Stimulated activated CD8-positive, alpha-beta memory T cell treated with anti-CD3 and anti-CD28 coated beads, Interleukin-7, amount 100 ng/mL, for 1 hour (primary cell): ENCODE measurements at regions not wholly inside any gene's neighbourhood (a gene's known extent, or its start where the extent isn't known, plus 50 kb on each side); places are given as distances from the start of the nearest gene placed in this dataset.
"Not testable (repeated sequence)": the region's sequence is repeated elsewhere in the genome, so short reads cannot be mapped to it uniquely, and the experiment has no call there.

Experiments used
- DNase-seq, 2 donors: peaks; one replicate each; pipeline ENCODE4 v3.0.0-alpha.2; 2020; ENCODE audit warnings: low read depth in 2 of 2

- no peak for DNase-seq
Observed at GRCh38 chr6:103672169-103672568, 1187.5 kb downstream of the HACE1 start.

- DNase-seq: no peak
Observed at GRCh38 chr6:103629613-103630012, 1230.1 kb downstream of the HACE1 start.

- DNase-seq: no peak
Observed at GRCh38 chr6:103617642-103618041, 1242.1 kb downstream of the HACE1 start.

- DNase-seq: no peak
Observed at GRCh38 chr6:103587722-103588121, 1272.0 kb downstream of the HACE1 start.

GRCh38 chr6:103578115-103578514 lies 1281.6 kb downstream of the HACE1 start:
- DNase-seq: no peak

- no peak for DNase-seq
Observed at GRCh38 chr6:103570431-103570830, 1289.3 kb downstream of the HACE1 start.

- no peak for DNase-seq
Observed at GRCh38 chr6:103554911-103555310, 1304.8 kb downstream of the HACE1 start.

- DNase-seq: no peak
Observed at GRCh38 chr6:103538381-103538780, 1321.3 kb downstream of the HACE1 start.

GRCh38 chr6:103534814-103535213 lies 1324.9 kb downstream of the HACE1 start:
- DNase-seq: no peak

GRCh38 chr6:103534095-103534494 lies 1325.6 kb downstream of the HACE1 start:
- DNase-seq: no peak

GRCh38 chr6:103522045-103522444 lies 1337.7 kb downstream of the HACE1 start:
- DNase-seq: no peak

- no peak for DNase-seq
Observed at GRCh38 chr6:103516336-103516735, 1343.4 kb downstream of the HACE1 start.

GRCh38 chr6:103507052-103507451 lies 1352.7 kb downstream of the HACE1 start:
- DNase-seq: no peak

- DNase-seq: no peak
Observed at GRCh38 chr6:103505155-103505518, 1354.6 kb downstream of the HACE1 start.

GRCh38 chr6:103504501-103505154 lies 1355.1 kb downstream of the HACE1 start:
- DNase-seq: no peak

- not testable (repeated sequence) for DNase-seq
Observed at GRCh38 chr6:103496588-103496987, 1363.1 kb downstream of the HACE1 start.

- DNase-seq: no peak
Observed at GRCh38 chr6:103456652-103457051, 1403.1 kb downstream of the HACE1 start.

GRCh38 chr6:103455275-103455674 lies 1404.4 kb downstream of the HACE1 start:
- DNase-seq: no peak

GRCh38 chr6:103409475-103409874 lies 1450.2 kb downstream of the HACE1 start:
- no peak for DNase-seq

GRCh38 chr6:103405321-103405720 lies 1454.4 kb downstream of the HACE1 start:
- DNase-seq: no peak

- no peak for DNase-seq
Observed at GRCh38 chr6:103404799-103405198, 1454.9 kb downstream of the HACE1 start.

- no peak for DNase-seq
Observed at GRCh38 chr6:103396768-103397167, 1463.0 kb downstream of the HACE1 start.

GRCh38 chr6:103379272-103379671 lies 1480.4 kb downstream of the HACE1 start:
- no peak for DNase-seq

GRCh38 chr6:103367212-103367611 lies 1492.5 kb downstream of the HACE1 start:
- no peak for DNase-seq
